Lung (tissue), 11 donors: ENCODE measurements at regions not wholly inside any gene's neighbourhood (a gene's known extent, or its start where the extent isn't known, plus 50 kb on each side); places are given as distances from the start of the nearest gene placed in this dataset.

Source experiments
- ATAC-seq: fragments of 200-7000 bp; cut with Tn5 transposase; one replicate; pipeline ENCODE4 v1.9.1; 2020; ENCODE audit warnings: moderate number of reproducible peaks; ENCODE audit not compliant: insufficient read depth, low FRiP score
- DNase-seq, 3 donors: peaks; one replicate each; pipeline ENCODE4 v3.0.0-alpha.2; 2013 to 2017
- H3K27ac ChIP-seq, 2 donors: one replicate each; pipeline ENCODE4 v1.5.1; 2013; ENCODE audit warnings: mild to moderate bottlenecking in 2 of 2, moderate library complexity in 2 of 2, control low read depth in 1 of 2, inconsistent platforms in 1 of 2, low read depth in 1 of 2, low read length in 1 of 2
- H3K27me3 ChIP-seq, 3 donors: one replicate each; pipeline ENCODE4 v1.5.1; 2013; ENCODE audit warnings: low read length in 2 of 3; ENCODE audit not compliant: control insufficient read depth in 3 of 3, insufficient read depth in 3 of 3
- H3K36me3 ChIP-seq, 4 donors: one replicate each; pipeline ENCODE4 v1.5.1; 2013; ENCODE audit warnings: low read length in 4 of 4, mild to moderate bottlenecking in 1 of 4, moderate library complexity in 1 of 4; ENCODE audit not compliant: control insufficient read depth in 4 of 4, insufficient read depth in 4 of 4
- H3K4me1 ChIP-seq, 5 donors: one replicate each; pipeline ENCODE4 v1.5.1; 2013; ENCODE audit warnings: low read length in 5 of 5, mild to moderate bottlenecking in 2 of 5, moderate library complexity in 1 of 5; ENCODE audit not compliant: control insufficient read depth in 5 of 5, insufficient read depth in 5 of 5
- H3K4me3 ChIP-seq: one replicate; pipeline ENCODE4 v1.5.1; 2013; ENCODE audit warnings: mild to moderate bottlenecking, control low read depth, moderate library complexity
- H3K9ac ChIP-seq, 2 donors: one replicate each; pipeline ENCODE4 v1.5.1; 2013; ENCODE audit warnings: low read length in 2 of 2, control low read depth in 1 of 2; ENCODE audit not compliant: insufficient read depth in 1 of 2
- H3K9me3 ChIP-seq, 4 donors: one replicate each; pipeline ENCODE4 v1.5.1; 2013; ENCODE audit warnings: low read length in 3 of 4, mild to moderate bottlenecking in 1 of 4, moderate library complexity in 1 of 4; ENCODE audit not compliant: control insufficient read depth in 4 of 4, insufficient read depth in 3 of 4
- CTCF ChIP-seq: IDR thresholded peaks from 2 replicates; pipeline ENCODE4 v1.5.1; 2012; ENCODE audit warnings: mild to moderate bottlenecking; ENCODE audit errors: control extremely low read depth, extremely low read depth
- WGBS, 2 donors: extraction: QIAGEN DNeasy Blood & Tissue Kit; methylation state at CpG; one replicate each; pipeline ENCODE4 v1.1.7; 2013; 5-methylcytosine and 5-hydroxymethylcytosine counted together
- donor health status: control.
- donor health status: control.
- donor health status: Bipolar disorder and iron deficiency.
- donor health status: healthy.
- donor health status: DM: yes; HTN: yes; CAD: no.

- peaks cover 0 to 21% (median 10%) of the 10 kb centered on the region in 5 donors for H3K4me1 ChIP-seq
- H3K9me3 ChIP-seq, result no peaks in the 10 kb centered on the region
- no peak for ATAC-seq
- H3K36me3 ChIP-seq, result no peaks in the 10 kb centered on the region
- H3K27me3 ChIP-seq, result no peaks in the 10 kb centered on the region
- DNase-seq, result no peak
- no peak overlapping the region for H3K9ac ChIP-seq
- H3K4me3 ChIP-seq, result no peak overlapping the region
- TF ChIP-seq CTCF, result no peak
- WGBS, 2 donors, result 75 to 88% methylated on average over 6 of the region's 6 CpGs
- H3K27ac ChIP-seq, result no peak overlapping the region
These were observed 261.4 kb upstream of the PITRM1 start for GRCh38 chr10:3433988-3434387.

- 93 to 94% methylated on average over 6 of the region's 6 CpGs for WGBS, 2 donors
- H3K27me3 ChIP-seq, result no peaks in the 10 kb centered on the region
- no peak overlapping the region for H3K27ac ChIP-seq
- no peak for ATAC-seq
- TF ChIP-seq CTCF, result no peak
- no peaks in the 10 kb centered on the region for H3K9me3 ChIP-seq
- no peaks in the 10 kb centered on the region for H3K36me3 ChIP-seq
- peaks cover 0 to 21% (median 10%) of the 10 kb centered on the region in 5 donors for H3K4me1 ChIP-seq
- no peak overlapping the region for H3K4me3 ChIP-seq
- DNase-seq, result no peak
- H3K9ac ChIP-seq, result no peak overlapping the region
These were observed 260.5 kb upstream of the PITRM1 start for GRCh38 chr10:3433131-3433530.

GRCh38 chr10:3432081-3432825 lies 259.7 kb upstream of the PITRM1 start:
- H3K27me3 ChIP-seq, result no peaks in the 10 kb centered on the region
- DNase-seq, result no peak
- no peak for TF ChIP-seq CTCF
- H3K9me3 ChIP-seq, result no peaks in the 10 kb centered on the region
- peaks cover 0 to 17% (median 6%) of the 10 kb centered on the region in 5 donors for H3K4me1 ChIP-seq
- no peak overlapping the region for H3K9ac ChIP-seq
- H3K27ac ChIP-seq, result no peak overlapping the region
- 92 to 97% methylated on average over 4 of the region's 4 CpGs for WGBS, 2 donors
- H3K36me3 ChIP-seq, result no peaks in the 10 kb centered on the region
- no peak for ATAC-seq
- no peak overlapping the region for H3K4me3 ChIP-seq

DNA sequence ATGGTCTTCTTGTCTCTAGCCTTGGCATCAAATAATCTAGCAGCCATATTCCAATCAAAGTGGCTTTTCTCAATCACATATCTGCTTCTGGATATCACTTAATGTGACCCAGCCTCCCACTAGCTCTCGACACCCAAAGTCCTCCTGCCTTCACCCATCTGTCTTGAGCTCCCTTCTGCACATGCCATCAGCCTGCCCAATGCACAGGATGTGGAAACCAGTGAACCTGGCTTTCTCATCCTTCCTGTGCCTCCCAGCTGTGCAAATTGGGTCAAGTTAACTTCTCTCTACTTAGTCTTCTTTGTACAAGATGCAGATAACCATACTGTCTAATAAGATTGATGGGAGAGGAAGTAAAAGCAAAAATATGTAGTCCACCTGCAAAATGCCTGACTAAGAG lies 257.9 kb upstream of the PITRM1 start:
- Histone ChIP-seq H3K27me3 (no peaks in the 10 kb centered on the region), H3K4me3 (no peak overlapping the region), H3K4me1 (peaks cover 0 to 25% (median 10%) of the 10 kb centered on the region in 5 donors), H3K9ac (no peak overlapping the region), H3K27ac (no peak overlapping the region), H3K36me3 (no peaks in the 10 kb centered on the region), H3K9me3 (no peaks in the 10 kb centered on the region)
- no peak for ATAC-seq
- DNase-seq, result no peak
- no peak for TF ChIP-seq CTCF
- WGBS, 2 donors, result 88 to 91% methylated on average over 1 of the region's 1 CpG
